Lower lobe of right lung (tissue), 2 donors: ENCODE measurements at regions not wholly inside any gene's neighbourhood (a gene's known extent, or its start where the extent isn't known, plus 50 kb on each side); places are given as distances from the start of the nearest gene placed in this dataset.

Experiments used
- ATAC-seq, 2 donors: fragments of 200-7000 bp; cut with Tn5 transposase; one replicate each; pipeline ENCODE4 v1.9.1; 2020 to 2022; ENCODE audit warnings: mild to moderate bottlenecking in 2 of 2, moderate library complexity in 2 of 2
- DNase-seq: peaks from one replicate; pipeline ENCODE4 v3.0.0-alpha.2; 2020
- H3K27ac ChIP-seq: fragments of 200-600 bp; one replicate; pipeline ENCODE4 v1.8.0; 2022
- H3K27me3 ChIP-seq: fragments of 200-600 bp; one replicate; pipeline ENCODE4 v1.8.0; 2022; ENCODE audit warnings: low read depth
- H3K36me3 ChIP-seq: fragments of 200-600 bp; one replicate; pipeline ENCODE4 v1.8.0; 2022; ENCODE audit warnings: mild to moderate bottlenecking
- H3K4me1 ChIP-seq: fragments of 200-600 bp; one replicate; pipeline ENCODE4 v1.8.0; 2022
- H3K4me3 ChIP-seq: fragments of 200-600 bp; one replicate; pipeline ENCODE4 v1.8.0; 2022; ENCODE audit warnings: mild to moderate bottlenecking
- H3K9me3 ChIP-seq: fragments of 200-600 bp; one replicate; pipeline ENCODE4 v1.8.0; 2022
- CTCF ChIP-seq: fragments of 200-600 bp; IDR thresholded peaks from one replicate; pipeline ENCODE4 v1.8.0; 2022; ENCODE audit warnings: antibody characterized with exemption, mild to moderate bottlenecking
- intact Hi-C: fragments of 100-400 bp; cut with DNase I; formaldehyde crosslinking; loops from one replicate; pipeline ENCODE4 v1.11.0; 2022
- donor health status: DM: no; HTN: yes; CAD: no; lungs with severe emphysema.

- TF ChIP-seq CTCF: no peak
- Histone ChIP-seq H3K27me3 (no peaks in the 10 kb centered on the region), H3K4me1 (no peaks in the 10 kb centered on the region), H3K27ac (no peak overlapping the region), H3K36me3 (no peaks in the 10 kb centered on the region), H3K4me3 (no peak overlapping the region), H3K9me3 (no peaks in the 10 kb centered on the region)
- ATAC-seq: no peak
- no peak for DNase-seq
- intact Hi-C loops: no loop called here
Measured at GRCh38 chr4:45349859-45350258, 623.5 kb upstream of the GNPDA2 start.

GRCh38 chr4:45346816-45347435, 620.6 kb upstream of the GNPDA2 start:
- no peaks in the 10 kb centered on the region for H3K36me3 ChIP-seq
- no peak for TF ChIP-seq CTCF
- intact Hi-C loops: no loop called here

GRCh38 chr4:45345558-45345957, 619.2 kb upstream of the GNPDA2 start:
- no peak for ATAC-seq
- Histone ChIP-seq H3K4me1 (no peaks in the 10 kb centered on the region), H3K9me3 (no peaks in the 10 kb centered on the region), H3K27me3 (no peaks in the 10 kb centered on the region), H3K36me3 (no peaks in the 10 kb centered on the region), H3K27ac (no peak overlapping the region), H3K4me3 (no peak overlapping the region)
- no peak for TF ChIP-seq CTCF
- intact Hi-C loops: no loop called here
- no peak for DNase-seq

More at GRCh38 chr4:45346816-45347435, 620.6 kb upstream of the GNPDA2 start:
- Histone ChIP-seq H3K27me3 (no peaks in the 10 kb centered on the region), H3K4me3 (no peak overlapping the region), H3K9me3 (no peaks in the 10 kb centered on the region), H3K4me1 (no peaks in the 10 kb centered on the region), H3K27ac (no peak overlapping the region)
- DNase-seq: no peak
- no peak for ATAC-seq

GRCh38 chr4:45331802-45332201, 605.4 kb upstream of the GNPDA2 start:
- TF ChIP-seq CTCF: no peak
- Histone ChIP-seq H3K4me3 (no peak overlapping the region), H3K9me3 (no peaks in the 10 kb centered on the region), H3K27me3 (no peaks in the 10 kb centered on the region), H3K27ac (no peak overlapping the region), H3K4me1 (no peaks in the 10 kb centered on the region), H3K36me3 (no peaks in the 10 kb centered on the region)
- intact Hi-C loops: no loop called here
- no peak for DNase-seq
- ATAC-seq: no peak

GRCh38 chr4:45327544-45327943, 601.2 kb upstream of the GNPDA2 start:
- ATAC-seq (peak; percentile 52 to 65), DNase-seq (no peak)
- no peak overlapping the region for H3K4me3 ChIP-seq

More at GRCh38 chr4:45327544-45327943, 601.2 kb upstream of the GNPDA2 start:
- no peaks in the 10 kb centered on the region for H3K36me3 ChIP-seq
- TF ChIP-seq CTCF: no peak
- H3K27ac ChIP-seq: no peak overlapping the region
- intact Hi-C loops: no loop called here
- H3K9me3 ChIP-seq: no peaks in the 10 kb centered on the region
- no peaks in the 10 kb centered on the region for H3K4me1 ChIP-seq
- no peaks in the 10 kb centered on the region for H3K27me3 ChIP-seq
